SJSA1 (cell line): ENCODE measurements at regions not wholly inside any gene's neighbourhood (a gene's known extent, or its start where the extent isn't known, plus 50 kb on each side); places are given as distances from the start of the nearest gene placed in this dataset.
"Not testable (repeated sequence)": the region's sequence is repeated elsewhere in the genome, so short reads cannot be mapped to it uniquely, and the experiment has no call there.

Experiments
- DNase-seq, 2 experiments: peaks; one replicate each; pipeline ENCODE4 v3.0.0-alpha.2; 2015 to 2020; ENCODE audit warnings: low spot score in 2 of 2, low read depth in 1 of 2
- H3K27ac ChIP-seq: fragments of 250-450 bp; sonication (Bioruptor Pico); 2 replicates; pipeline ENCODE4 v1.5.1; 2020; ENCODE audit warnings: mild to moderate bottlenecking, moderate library complexity
- H3K27me3 ChIP-seq: fragments of 250-450 bp; sonication (Bioruptor Pico); replicated peaks from 2 replicates; pipeline ENCODE4 v1.5.1; 2020; ENCODE audit warnings: mild to moderate bottlenecking, moderate library complexity
- H3K36me3 ChIP-seq: fragments of 250-450 bp; sonication (Bioruptor Pico); 2 replicates; pipeline ENCODE4 v1.5.1; 2020; ENCODE audit warnings: mild to moderate bottlenecking
- H3K4me1 ChIP-seq: fragments of 250-450 bp; sonication (Bioruptor Pico); replicated peaks from 2 replicates; pipeline ENCODE4 v1.6.1; 2021; ENCODE audit warnings: mild to moderate bottlenecking
- H3K4me3 ChIP-seq: fragments of 250-450 bp; sonication (Bioruptor Pico); 2 replicates; pipeline ENCODE4 v1.5.1; 2020; ENCODE audit warnings: mild to moderate bottlenecking
- H3K9me3 ChIP-seq: fragments of 250-450 bp; sonication (Bioruptor Pico); replicated peaks from 2 replicates; pipeline ENCODE4 v1.5.1; 2020; ENCODE audit warnings: mild to moderate bottlenecking

GRCh38 chr4:160403081-160403480 is 1300.2 kb downstream of the RAPGEF2 start:
- no peaks in the 10 kb centered on the region for H3K36me3 ChIP-seq
- H3K4me1 ChIP-seq = no peaks in the 10 kb centered on the region
- no peaks in the 10 kb centered on the region for H3K27me3 ChIP-seq
- H3K9me3 ChIP-seq = no peaks in the 10 kb centered on the region
- DNase-seq = no peak
- no peak overlapping the region for H3K4me3 ChIP-seq
- H3K27ac ChIP-seq = no peak overlapping the region

GRCh38 chr4:160406263-160406825 is 1303.5 kb downstream of the RAPGEF2 start:
- no peak overlapping the region for H3K27ac ChIP-seq
- H3K4me1 ChIP-seq = no peaks in the 10 kb centered on the region
- no peaks in the 10 kb centered on the region for H3K27me3 ChIP-seq
- no peak for DNase-seq
- H3K4me3 ChIP-seq = no peak overlapping the region
- no peaks in the 10 kb centered on the region for H3K36me3 ChIP-seq
- H3K9me3 ChIP-seq = no peaks in the 10 kb centered on the region

- H3K27ac ChIP-seq = no peak overlapping the region
- H3K4me3 ChIP-seq = no peak overlapping the region
- H3K27me3 ChIP-seq = no peaks in the 10 kb centered on the region
- no peaks in the 10 kb centered on the region for H3K4me1 ChIP-seq
- H3K36me3 ChIP-seq = no peaks in the 10 kb centered on the region
- H3K9me3 ChIP-seq = no peaks in the 10 kb centered on the region
- DNase-seq = no peak
These were observed 1311.6 kb downstream of the RAPGEF2 start for GRCh38 chr4:160414496-160414895.

- no peak overlapping the region for H3K27ac ChIP-seq
- H3K9me3 ChIP-seq = no peaks in the 10 kb centered on the region
- H3K36me3 ChIP-seq = no peaks in the 10 kb centered on the region
- no peaks in the 10 kb centered on the region for H3K27me3 ChIP-seq
- no peak for DNase-seq
- H3K4me1 ChIP-seq = no peaks in the 10 kb centered on the region
- H3K4me3 ChIP-seq = no peak overlapping the region
These were observed 1321.1 kb downstream of the RAPGEF2 start for GRCh38 chr4:160423879-160424451.

GRCh38 chr4:160426233-160426632 is 1323.4 kb downstream of the RAPGEF2 start:
- no peaks in the 10 kb centered on the region for H3K4me1 ChIP-seq
- no peaks in the 10 kb centered on the region for H3K27me3 ChIP-seq
- DNase-seq = no peak
- H3K4me3 ChIP-seq = no peak overlapping the region
- no peaks in the 10 kb centered on the region for H3K36me3 ChIP-seq
- H3K27ac ChIP-seq = no peak overlapping the region
- no peaks in the 10 kb centered on the region for H3K9me3 ChIP-seq

- Histone ChIP-seq H3K4me1 (no peaks in the 10 kb centered on the region), H3K4me3 (no peak overlapping the region), H3K9me3 (no peaks in the 10 kb centered on the region), H3K36me3 (no peaks in the 10 kb centered on the region), H3K27ac (no peak overlapping the region), H3K27me3 (no peaks in the 10 kb centered on the region)
- no peak for DNase-seq
These were observed 1348.0 kb downstream of the RAPGEF2 start for GRCh38 chr4:160450876-160451275.

GRCh38 chr4:160481696-160482690 is 1379.1 kb downstream of the RAPGEF2 start:
- H3K4me3 ChIP-seq, H3K27me3 ChIP-seq, H3K27ac ChIP-seq, DNase-seq, H3K36me3 ChIP-seq, H3K4me1 ChIP-seq, H3K9me3 ChIP-seq: not testable (repeated sequence)

- Histone ChIP-seq H3K27ac (no peak overlapping the region), H3K4me3 (no peak overlapping the region), H3K36me3 (no peaks in the 10 kb centered on the region), H3K9me3 (no peaks in the 10 kb centered on the region), H3K27me3 (no peaks in the 10 kb centered on the region), H3K4me1 (no peaks in the 10 kb centered on the region)
- no peak for DNase-seq
These were observed 1382.3 kb downstream of the RAPGEF2 start for GRCh38 chr4:160485071-160485687.

GRCh38 chr4:160492181-160492580 is 1389.3 kb downstream of the RAPGEF2 start:
- Histone ChIP-seq H3K27ac (no peak overlapping the region), H3K36me3 (no peaks in the 10 kb centered on the region), H3K4me3 (no peak overlapping the region), H3K4me1 (no peaks in the 10 kb centered on the region), H3K27me3 (no peaks in the 10 kb centered on the region), H3K9me3 (0 out of 2 replicates have a peak, but pooled peaks cover 3% of the 10 kb centered on the region)
- DNase-seq = no peak

GRCh38 chr4:160493206-160493605 is 1390.3 kb downstream of the RAPGEF2 start:
- Histone ChIP-seq H3K4me1 (no peaks in the 10 kb centered on the region), H3K9me3 (0 out of 2 replicates have a peak, but pooled peaks cover 3% of the 10 kb centered on the region), H3K36me3 (no peaks in the 10 kb centered on the region), H3K27ac (no peak overlapping the region), H3K27me3 (no peaks in the 10 kb centered on the region), H3K4me3 (no peak overlapping the region)
- no peak for DNase-seq

GRCh38 chr4:160495356-160495755 is 1392.5 kb downstream of the RAPGEF2 start:
- Histone ChIP-seq H3K27ac (no peak overlapping the region), H3K27me3 (no peaks in the 10 kb centered on the region)

GRCh38 chr4:160498211-160498610 is 1395.3 kb downstream of the RAPGEF2 start:
- Histone ChIP-seq H3K4me3 (no peak overlapping the region), H3K4me1 (no peaks in the 10 kb centered on the region), H3K36me3 (no peaks in the 10 kb centered on the region), H3K27ac (no peak overlapping the region), H3K27me3 (no peaks in the 10 kb centered on the region), H3K9me3 (no peaks in the 10 kb centered on the region)
- no peak for DNase-seq

More at GRCh38 chr4:160495356-160495755, 1392.5 kb downstream of the RAPGEF2 start:
- Histone ChIP-seq H3K36me3 (no peaks in the 10 kb centered on the region), H3K4me1 (no peaks in the 10 kb centered on the region), H3K4me3 (no peak overlapping the region), H3K9me3 (0 out of 2 replicates have a peak, but pooled peaks cover 3% of the 10 kb centered on the region)
- DNase-seq = no peak

- Histone ChIP-seq H3K4me3 (no peak overlapping the region), H3K9me3 (no peaks in the 10 kb centered on the region), H3K27ac (no peak overlapping the region), H3K4me1 (no peaks in the 10 kb centered on the region), H3K36me3 (no peaks in the 10 kb centered on the region), H3K27me3 (no peaks in the 10 kb centered on the region)
- no peak for DNase-seq
These were observed 1402.8 kb downstream of the RAPGEF2 start for GRCh38 chr4:160505724-160506123.

- no peaks in the 10 kb centered on the region for H3K36me3 ChIP-seq
- H3K4me3 ChIP-seq = no peak overlapping the region
- H3K27me3 ChIP-seq = no peaks in the 10 kb centered on the region
- no peak for DNase-seq
- no peaks in the 10 kb centered on the region for H3K9me3 ChIP-seq
- H3K4me1 ChIP-seq = no peaks in the 10 kb centered on the region
- H3K27ac ChIP-seq = no peak overlapping the region
These were observed 1408.0 kb downstream of the RAPGEF2 start for GRCh38 chr4:160510928-160511327.
